Psoas muscle (tissue), 7 donors: ENCODE measurements at regions not wholly inside any gene's neighbourhood (a gene's known extent, or its start where the extent isn't known, plus 50 kb on each side); places are given as distances from the start of the nearest gene placed in this dataset.

Experiments used
- ATAC-seq, 4 donors: fragments of 200-7000 bp; cut with Tn5 transposase; one replicate each; pipeline ENCODE4 v1.9.1; 2020; ENCODE audit warnings: moderate library complexity in 3 of 4, mild to moderate bottlenecking in 2 of 4
- DNase-seq, 2 donors: peaks; one replicate each; pipeline ENCODE4 v3.0.0-alpha.2; 2020
- H3K27ac ChIP-seq: fragments of 200-600 bp; one replicate; pipeline ENCODE4 v1.8.0; 2022
- H3K27me3 ChIP-seq, 3 donors: fragments of 200-600 bp in 1 of 3; one replicate each; pipeline versions ENCODE4 v1.6.1 to v1.8.0; 2013 to 2022; ENCODE audit warnings: low read length in 2 of 3, mild to moderate bottlenecking in 2 of 3, moderate library complexity in 1 of 3; ENCODE audit not compliant: insufficient read depth in 3 of 3
- H3K36me3 ChIP-seq, 2 donors: fragments of 200-600 bp in 1 of 2; one replicate each; pipeline versions ENCODE4 v1.6.1 to v1.8.0; 2013 to 2022; ENCODE audit warnings: low read depth in 1 of 2, mild to moderate bottlenecking in 1 of 2, moderate library complexity in 1 of 2; ENCODE audit not compliant: insufficient read depth in 1 of 2
- H3K4me1 ChIP-seq: fragments of 200-600 bp; one replicate; pipeline ENCODE4 v1.8.0; 2022
- H3K4me3 ChIP-seq: fragments of 200-600 bp; one replicate; pipeline ENCODE4 v1.8.0; 2022; ENCODE audit warnings: mild to moderate bottlenecking
- H3K9me3 ChIP-seq: fragments of 200-600 bp; one replicate; pipeline ENCODE4 v1.8.0; 2022
- CTCF ChIP-seq: fragments of 200-600 bp; IDR thresholded peaks from one replicate; pipeline ENCODE4 v1.8.0; 2022; ENCODE audit warnings: antibody characterized with exemption
- WGBS, 3 donors: extraction: QIAGEN DNeasy Blood & Tissue Kit; methylation state at CpG; one replicate each; pipeline versions ENCODE4 v1.1.6 to v1.1.7; 2013; 5-methylcytosine and 5-hydroxymethylcytosine counted together
- intact Hi-C, 2 donors: fragments of 100-400 bp; cut with DNase I; formaldehyde crosslinking; loops; one replicate each; pipeline versions ENCODE4 v1.11.0 to v1.14.2; 2022
- donor health status: healthy with polysubstance abuse.
- donor health status: DM: no; HTN: no; CAD: no; lungs with moderate emphysema.
- donor health status: Bipolar disorder and iron deficiency.
- donor health status: healthy.
- donor health status: DM: yes; HTN: yes; CAD: no.
- donor health status: DM: no; HTN: no; CAD: no.
- donor health status: DM: yes; HTN: yes; CAD: no.

DNA sequence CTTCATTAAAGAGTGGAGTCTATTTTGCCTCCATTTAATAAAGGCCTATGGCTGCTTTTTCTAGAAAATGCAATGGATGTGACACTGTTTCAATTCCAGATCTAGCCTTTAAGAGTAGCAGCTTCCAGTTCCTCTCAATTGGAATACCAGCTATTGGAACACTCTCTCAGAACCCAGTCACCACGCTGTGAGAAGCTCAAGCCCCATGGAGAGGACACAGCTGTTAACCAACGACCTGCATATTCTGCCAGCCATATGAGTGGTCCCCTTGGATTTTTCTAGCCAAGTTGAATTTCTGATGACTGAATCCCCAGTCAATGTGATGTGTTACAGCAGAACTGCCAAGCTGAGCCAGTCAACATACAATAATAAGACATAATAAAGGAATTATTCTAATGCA, 131.8 kb downstream of the TMTC3 start:
- no peak for ATAC-seq
- H3K27me3 ChIP-seq, result no peaks in the 10 kb centered on the region
- H3K9me3 ChIP-seq, result no peaks in the 10 kb centered on the region
- TF ChIP-seq CTCF, result no peak
- no peak overlapping the region for H3K4me3 ChIP-seq
- no peaks in the 10 kb centered on the region for H3K4me1 ChIP-seq
- 30 to 49% (median 45%) methylated on average over 2 of the region's 2 CpGs for WGBS, 3 donors
- intact Hi-C loops, result no loop called here
- no peaks in the 10 kb centered on the region for H3K36me3 ChIP-seq
- no peak for DNase-seq
- H3K27ac ChIP-seq, result no peak overlapping the region

DNA sequence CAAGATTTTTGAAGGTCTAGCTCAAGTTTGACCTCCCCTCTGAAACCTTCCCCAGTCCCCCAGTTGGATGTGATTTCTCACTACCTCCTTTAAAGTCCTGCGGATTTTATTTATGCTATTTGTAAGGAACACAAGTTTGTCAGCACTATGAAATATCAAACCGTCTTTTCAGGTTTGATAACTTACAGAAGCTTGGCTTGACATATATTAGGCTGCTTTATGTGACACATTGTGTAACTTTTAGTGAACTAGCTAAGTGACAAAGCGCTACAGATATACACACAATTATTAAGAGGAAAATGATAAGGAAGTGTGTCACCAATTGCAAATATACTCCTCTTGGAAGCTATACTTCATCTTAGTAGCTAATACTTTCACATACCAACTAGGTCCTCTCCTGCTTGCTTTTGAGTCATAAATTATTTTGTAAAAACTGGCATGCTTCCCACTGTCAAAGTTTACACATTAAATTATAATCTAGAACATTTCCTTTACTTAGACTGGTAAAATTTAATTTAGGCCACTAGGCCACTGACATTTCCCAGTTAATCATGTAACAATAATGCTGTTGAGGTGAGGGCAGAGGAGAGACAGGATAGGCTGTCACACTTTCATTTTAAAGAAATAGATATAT, 149.5 kb downstream of the TMTC3 start:
- ATAC-seq (no peak), DNase-seq (no peak)
- Histone ChIP-seq H3K27ac (no peak overlapping the region), H3K27me3 (no peaks in the 10 kb centered on the region), H3K36me3 (no peaks in the 10 kb centered on the region), H3K9me3 (no peaks in the 10 kb centered on the region), H3K4me3 (no peak overlapping the region), H3K4me1 (no peaks in the 10 kb centered on the region)
- TF ChIP-seq CTCF, result no peak
- 80 to 84% (median 82%) methylated on average over 3 of the region's 3 CpGs for WGBS, 3 donors
- intact Hi-C loops, result no loop called here

GRCh38 chr12:88298014-88298682, 156.0 kb downstream of the TMTC3 start:
- ATAC-seq (no peak), DNase-seq (no peak)
- Histone ChIP-seq H3K4me1 (no peaks in the 10 kb centered on the region), H3K36me3 (no peaks in the 10 kb centered on the region), H3K27ac (no peak overlapping the region), H3K9me3 (no peaks in the 10 kb centered on the region), H3K4me3 (no peak overlapping the region), H3K27me3 (no peaks in the 10 kb centered on the region)
- TF ChIP-seq CTCF, result no peak
- intact Hi-C loops, result no loop called here

DNA sequence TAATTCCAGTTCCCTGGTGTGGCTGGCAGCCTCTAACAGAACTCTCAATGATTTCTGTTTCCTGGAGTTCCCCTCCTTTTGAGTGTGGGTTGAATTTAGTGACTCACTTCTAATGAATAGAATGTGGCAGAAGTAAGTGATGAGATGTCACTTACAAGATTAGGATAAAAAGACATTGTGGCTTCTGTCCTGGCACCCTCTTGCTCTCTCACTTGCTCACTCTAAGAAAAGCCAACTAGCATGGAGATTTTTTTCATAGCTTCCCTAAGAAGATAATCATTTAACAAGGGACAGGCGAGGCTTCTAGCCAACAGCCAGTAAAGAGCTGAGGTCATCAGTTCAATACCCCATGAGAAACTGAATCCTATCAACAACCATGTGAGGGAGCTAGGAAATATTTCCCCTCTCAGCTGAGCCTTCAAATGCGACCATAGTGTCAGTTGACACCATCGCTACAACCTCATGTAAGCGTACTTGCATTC, 156.7 kb downstream of the TMTC3 start:
- intact Hi-C loops, result no loop called here
- 69 to 71% (median 69%) methylated on average over 4 of the region's 4 CpGs for WGBS, 3 donors
- H3K27me3 ChIP-seq, result no peaks in the 10 kb centered on the region
- DNase-seq (no peak), ATAC-seq (peak in 2 of 4 donors; percentile 19 to 49)
- H3K36me3 ChIP-seq, result no peaks in the 10 kb centered on the region
- no peaks in the 10 kb centered on the region for H3K4me1 ChIP-seq
- H3K4me3 ChIP-seq, result no peak overlapping the region
- no peak for TF ChIP-seq CTCF
- H3K9me3 ChIP-seq, result no peaks in the 10 kb centered on the region
- no peak overlapping the region for H3K27ac ChIP-seq
